H9 (cell line): ENCODE measurements at regions not wholly inside any gene's neighbourhood (a gene's known extent, or its start where the extent isn't known, plus 50 kb on each side); places are given as distances from the start of the nearest gene placed in this dataset.
A peak's percentile ranks its signal among the peaks of the same experiment; 100 is the strongest.

Experiments used
- DNase-seq: peaks from one replicate; pipeline ENCODE4 v3.0.0-alpha.2; 2017
- H2AFZ ChIP-seq: one replicate; pipeline ENCODE4 v1.6.1; 2013; ENCODE audit warnings: mild to moderate bottlenecking, low read length, control low read depth, moderate library complexity
- H2AK5ac ChIP-seq: 2 replicates; pipeline ENCODE4 v1.6.1; 2013; ENCODE audit warnings: low read length, control low read depth, mixed read lengths; ENCODE audit not compliant: insufficient read length
- H2BK120ac ChIP-seq: one replicate; pipeline ENCODE4 v1.6.1; 2013; ENCODE audit warnings: low read depth, mild to moderate bottlenecking, low read length, control low read depth, inconsistent platforms; ENCODE audit not compliant: poor library complexity, severe bottlenecking
- H2BK12ac ChIP-seq: 2 replicates; pipeline ENCODE4 v1.6.1; 2013; ENCODE audit warnings: low read length, control low read depth, mixed read lengths, low read depth; ENCODE audit not compliant: insufficient read length
- H2BK15ac ChIP-seq: 2 replicates; pipeline ENCODE4 v1.6.1; 2013; ENCODE audit warnings: low read depth, low read length, control low read depth
- H2BK20ac ChIP-seq: one replicate; pipeline ENCODE4 v1.6.1; 2013; ENCODE audit warnings: low read depth, mild to moderate bottlenecking, low read length, control low read depth, inconsistent platforms; ENCODE audit not compliant: poor library complexity, severe bottlenecking
- H2BK5ac ChIP-seq: 2 replicates; pipeline ENCODE4 v1.6.1; 2013; ENCODE audit warnings: low read length, control low read depth, mixed read lengths; ENCODE audit not compliant: insufficient read length
- H3K14ac ChIP-seq: 2 replicates; pipeline ENCODE4 v1.6.1; 2013; ENCODE audit warnings: low read length, control low read depth; ENCODE audit not compliant: insufficient read depth
- H3K18ac ChIP-seq: 2 replicates; pipeline ENCODE4 v1.6.1; 2013; ENCODE audit warnings: low read depth, mild to moderate bottlenecking, mixed read lengths, low read length, control low read depth; ENCODE audit not compliant: insufficient read length
- H3K23ac ChIP-seq: 2 replicates; pipeline ENCODE4 v1.6.1; 2013; ENCODE audit warnings: low read length, control low read depth, mixed read lengths, low read depth; ENCODE audit not compliant: insufficient read length
- H3K23me2 ChIP-seq: 2 replicates; pipeline ENCODE4 v1.6.1; 2013; ENCODE audit warnings: low read depth, mild to moderate bottlenecking, mixed read lengths, low read length, control low read depth; ENCODE audit not compliant: insufficient read length, poor library complexity, severe bottlenecking
- H3K27ac ChIP-seq: 2 replicates; pipeline ENCODE4 v1.5.1; 2013; ENCODE audit warnings: low read length, control low read depth, mixed read lengths, low read depth; ENCODE audit not compliant: insufficient read length
- H3K27me3 ChIP-seq: 2 replicates; pipeline ENCODE4 v1.6.1; 2013; ENCODE audit warnings: low read length, control low read depth, inconsistent platforms; ENCODE audit not compliant: insufficient read depth
- H3K4ac ChIP-seq: 2 replicates; pipeline ENCODE4 v1.6.1; 2013; ENCODE audit warnings: low read depth, mild to moderate bottlenecking, control low read depth, inconsistent platforms, low read length, moderate library complexity
- H3K4me1 ChIP-seq: 2 replicates; pipeline ENCODE4 v1.6.1; 2013; ENCODE audit warnings: low read length, control low read depth, inconsistent platforms; ENCODE audit not compliant: insufficient read depth
- H3K4me2 ChIP-seq: 2 replicates; pipeline ENCODE4 v1.6.1; 2013; ENCODE audit warnings: low read length, control low read depth, mixed read lengths; ENCODE audit not compliant: insufficient read length, insufficient read depth
- H3K56ac ChIP-seq: 2 replicates; pipeline ENCODE4 v1.6.1; 2013; ENCODE audit warnings: low read depth, mild to moderate bottlenecking, mixed read lengths, low read length, control low read depth; ENCODE audit not compliant: insufficient read length
- H3K79me1 ChIP-seq: 2 replicates; pipeline ENCODE4 v1.6.1; 2013; ENCODE audit warnings: low read depth, mild to moderate bottlenecking, moderate library complexity, low read length, control low read depth, inconsistent platforms; ENCODE audit not compliant: insufficient read depth, poor library complexity, severe bottlenecking
- H3K79me2 ChIP-seq: 2 replicates; pipeline ENCODE4 v1.6.1; 2013; ENCODE audit warnings: low read length, control low read depth, inconsistent platforms; ENCODE audit not compliant: insufficient read depth
- H3K9ac ChIP-seq: 2 replicates; pipeline ENCODE4 v1.6.1; 2013; ENCODE audit warnings: low read length, control low read depth, mixed read lengths; ENCODE audit not compliant: insufficient read length; ENCODE audit errors: extremely low read depth
- H3K9me3 ChIP-seq: one replicate; pipeline ENCODE4 v1.6.1; 2013; ENCODE audit warnings: low read depth, low read length, inconsistent platforms; ENCODE audit not compliant: control insufficient read depth
- H3T11ph ChIP-seq: one replicate; pipeline ENCODE4 v1.6.1; 2013; ENCODE audit warnings: mild to moderate bottlenecking, low read length, control low read depth, inconsistent platforms
- H4K20me1 ChIP-seq: one replicate; pipeline ENCODE4 v1.6.1; 2013; ENCODE audit not compliant: control insufficient read depth, insufficient read length, insufficient read depth
- H4K5ac ChIP-seq: 2 replicates; pipeline ENCODE4 v1.6.1; 2013; ENCODE audit warnings: low read depth, mild to moderate bottlenecking, mixed read lengths, low read length, control low read depth; ENCODE audit not compliant: insufficient read length
- H4K8ac ChIP-seq: replicated peaks from 2 replicates; pipeline ENCODE4 v1.6.1; 2013; ENCODE audit warnings: low read length, control low read depth, mixed read lengths, low read depth; ENCODE audit not compliant: insufficient read length
- H4K91ac ChIP-seq: 2 replicates; pipeline ENCODE4 v1.6.1; 2013; ENCODE audit warnings: low read depth, mild to moderate bottlenecking, moderate library complexity, mixed read lengths, low read length, control low read depth; ENCODE audit not compliant: insufficient read length
- H3K27ac Mint-ChIP-seq, 3 experiments: 2 replicates in 2 of 3; 3 replicates in 1 of 3; pipeline ENCODE4 v1.8.0; 2020 to 2021; ENCODE audit warnings: mixed read lengths in 3 of 3, mild to moderate bottlenecking in 1 of 3, moderate library complexity in 1 of 3
- H3K27me3 Mint-ChIP-seq: 2 replicates; pipeline ENCODE4 v1.8.0; 2021; ENCODE audit warnings: low read depth, mild to moderate bottlenecking, moderate library complexity, mixed read lengths
- H3K36me3 Mint-ChIP-seq, 3 experiments: 2 replicates in 2 of 3; 3 replicates in 1 of 3; pipeline ENCODE4 v1.8.0; 2020 to 2021; ENCODE audit warnings: low read depth in 3 of 3, mixed read lengths in 3 of 3; ENCODE audit not compliant: insufficient read depth in 1 of 3
- H3K4me1 Mint-ChIP-seq, 2 experiments: 2 replicates each; pipeline ENCODE4 v1.8.0; 2020; ENCODE audit warnings: mixed read lengths in 2 of 2
- H3K4me3 Mint-ChIP-seq, 2 experiments: 2 replicates in 1 of 2; 3 replicates in 1 of 2; pipeline ENCODE4 v1.8.0; 2020 to 2021; ENCODE audit warnings: mild to moderate bottlenecking in 2 of 2, mixed read lengths in 2 of 2, moderate library complexity in 1 of 2
- H3K9me3 Mint-ChIP-seq, 2 experiments: 2 replicates in 1 of 2; 3 replicates in 1 of 2; pipeline ENCODE4 v1.8.0; 2020; ENCODE audit warnings: mild to moderate bottlenecking in 2 of 2, mixed read lengths in 2 of 2, moderate library complexity in 1 of 2
- WGBS: extraction: QIAGEN DNeasy Blood & Tissue Kit; methylation state at CpG from one replicate; pipeline ENCODE4 v1.1.7; 2013; ENCODE audit warnings: missing lambda C conversion rate, low lambda C conversion rate, mixed read lengths; ENCODE audit not compliant: insufficient read length; ENCODE audit errors: extremely low coverage; 5-methylcytosine and 5-hydroxymethylcytosine counted together
- TF ChIP-seq, protein P1 (sequence below): fragments of 200-600 bp; sonication (generic); conservative IDR thresholded peaks from 3 replicates; pipeline ENCODE4 v1.8.0; 2021; ENCODE audit warnings: antibody characterized with exemption, mild to moderate bottlenecking

DNA sequence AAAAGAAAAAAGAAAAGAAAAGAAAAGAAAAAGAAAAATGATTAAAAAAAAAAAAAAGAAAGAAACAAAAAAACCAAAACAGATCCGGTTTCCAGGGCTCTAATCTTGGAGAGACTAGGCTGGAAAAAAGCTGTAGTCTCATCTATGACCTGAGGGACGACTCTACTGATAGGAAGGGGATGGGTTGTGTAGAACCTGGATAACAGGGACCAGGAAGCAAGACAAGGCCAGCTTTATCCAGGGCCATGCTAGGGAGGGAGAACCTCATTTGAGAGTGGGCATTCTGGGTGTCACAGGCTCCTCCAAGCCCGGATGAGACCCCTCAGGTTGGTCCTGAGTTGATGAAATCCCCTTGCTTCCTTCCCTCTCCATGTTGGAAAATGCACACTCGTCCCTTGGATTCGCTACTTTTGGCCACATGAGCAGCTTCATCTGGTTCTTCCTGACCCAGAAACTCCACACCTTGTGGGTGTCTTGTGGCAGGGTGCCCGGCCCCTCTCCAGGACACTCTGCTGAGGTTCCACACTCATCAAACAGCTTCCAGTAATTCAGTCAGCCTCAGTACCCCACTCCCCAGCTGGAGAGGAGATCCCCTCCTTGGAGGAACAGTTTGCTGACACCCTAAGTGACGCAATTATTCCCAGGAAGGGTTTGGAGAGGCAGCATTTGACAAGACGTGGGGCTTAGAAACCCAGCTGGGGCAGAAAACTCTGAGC lies 71.1 kb upstream of the LHFPL2 start:
- H2BK12ac ChIP-seq = no peak overlapping the region
- H3K79me1 ChIP-seq = no peaks in the 10 kb centered on the region
- H3K23me2 ChIP-seq = no peaks in the 10 kb centered on the region
- Mint-ChIP-seq H3K36me3 (no peaks in the 10 kb centered on the region), H3K9me3 (no peaks in the 10 kb centered on the region), H3K27ac (peak overlapping the region in 1 of 3 experiments; percentile 40; a peak in 1 of 7 replicates), H3K4me1 (peaks cover 20 to 30% of the 10 kb centered on the region in 2 experiments), H3K4me3 (no peak overlapping the region), H3K27me3 (no peaks in the 10 kb centered on the region)
- TF ChIP-seq, protein P1, sequence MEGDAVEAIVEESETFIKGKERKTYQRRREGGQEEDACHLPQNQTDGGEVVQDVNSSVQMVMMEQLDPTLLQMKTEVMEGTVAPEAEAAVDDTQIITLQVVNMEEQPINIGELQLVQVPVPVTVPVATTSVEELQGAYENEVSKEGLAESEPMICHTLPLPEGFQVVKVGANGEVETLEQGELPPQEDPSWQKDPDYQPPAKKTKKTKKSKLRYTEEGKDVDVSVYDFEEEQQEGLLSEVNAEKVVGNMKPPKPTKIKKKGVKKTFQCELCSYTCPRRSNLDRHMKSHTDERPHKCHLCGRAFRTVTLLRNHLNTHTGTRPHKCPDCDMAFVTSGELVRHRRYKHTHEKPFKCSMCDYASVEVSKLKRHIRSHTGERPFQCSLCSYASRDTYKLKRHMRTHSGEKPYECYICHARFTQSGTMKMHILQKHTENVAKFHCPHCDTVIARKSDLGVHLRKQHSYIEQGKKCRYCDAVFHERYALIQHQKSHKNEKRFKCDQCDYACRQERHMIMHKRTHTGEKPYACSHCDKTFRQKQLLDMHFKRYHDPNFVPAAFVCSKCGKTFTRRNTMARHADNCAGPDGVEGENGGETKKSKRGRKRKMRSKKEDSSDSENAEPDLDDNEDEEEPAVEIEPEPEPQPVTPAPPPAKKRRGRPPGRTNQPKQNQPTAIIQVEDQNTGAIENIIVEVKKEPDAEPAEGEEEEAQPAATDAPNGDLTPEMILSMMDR = no peak
- H3K27ac ChIP-seq = no peak overlapping the region
- H3T11ph ChIP-seq = no peak overlapping the region
- no CpG with 5 or more reads among the region's 8 CpGs for WGBS
- no peak overlapping the region for H2BK5ac ChIP-seq
- H3K79me2 ChIP-seq = no peaks in the 10 kb centered on the region
- no peak overlapping the region for H3K56ac ChIP-seq
- H2BK120ac ChIP-seq = no peak overlapping the region
- H2AK5ac ChIP-seq = no peak overlapping the region
- H2BK15ac ChIP-seq = no peak overlapping the region
- H3K14ac ChIP-seq = peak overlapping the region; percentile 53; the same call in 1 of the 2 replicates
- H2BK20ac ChIP-seq = no peak overlapping the region
- H3K4ac ChIP-seq = no peak overlapping the region
- no peak for DNase-seq
- no peak overlapping the region for H3K23ac ChIP-seq
- no peak overlapping the region for H3K18ac ChIP-seq
- no peaks in the 10 kb centered on the region for H3K9me3 ChIP-seq
- H4K91ac ChIP-seq = no peak overlapping the region
- H4K5ac ChIP-seq = no peak overlapping the region
- no peak overlapping the region for H3K4me2 ChIP-seq
- no peak overlapping the region for H2AFZ ChIP-seq
- no peaks in the 10 kb centered on the region for H4K20me1 ChIP-seq
- no peak overlapping the region for H3K9ac ChIP-seq
- H3K4me1 ChIP-seq = no peaks in the 10 kb centered on the region; the same call in 1 of the 2 replicates
- no peak overlapping the region for H4K8ac ChIP-seq
- no peaks in the 10 kb centered on the region for H3K27me3 ChIP-seq
